HCT116 (cell line): ENCODE measurements at regions not wholly inside any gene's neighbourhood (a gene's known extent, or its start where the extent isn't known, plus 50 kb on each side); places are given as distances from the start of the nearest gene placed in this dataset.

Source experiments
- ATAC-seq: fragments of 200-7000 bp; cut with Tn5 transposase; 2 replicates; pipeline ENCODE4 v1.9.1; 2020; ENCODE audit warnings: mild to moderate bottlenecking, moderate library complexity
- BruUV-seq: library from RNA; stranded (reverse); fragments of 400-500 nt; replicated peaks from 2 replicates; lab custom pipeline; 2021; lab: Mats Ljungman, UMichigan
- CTCF ChIA-PET: fragments of 300-600 bp; sonication (Branson Sonifier 250); formaldehyde crosslinking; loops from one replicate; lab custom pipeline; 2021; ENCODE audit warnings: antibody characterized with exemption; lab: Charles Lee
- POLR2A ChIA-PET: fragments of 300-600, 350-600 bp; sonication (Branson Sonifier 250); formaldehyde crosslinking; loops from one replicate; lab custom pipeline; 2021; ENCODE audit warnings: antibody characterized with exemption; lab: Charles Lee
- RAD21 ChIA-PET, 2 experiments: fragments of 300-600 bp; sonication (Branson Sonifier 250); formaldehyde crosslinking; loops; one replicate each; lab custom pipeline; 2023; ENCODE audit warnings: low total read pairs in 2 of 2; ENCODE audit not compliant: uncharacterized antibody in 2 of 2, unreplicated experiment in 2 of 2, low non-redundant PET in 1 of 2; lab: Charles Lee
- DNase-seq: peaks from one replicate; pipeline ENCODE4 v3.0.0-alpha.2; 2010; ENCODE audit warnings: low read depth, low spot score
- H2AFZ ChIP-seq: fragments of 200-600 bp; shearing (Covaris generic), sonication (generic); 2 replicates; pipeline ENCODE4 v1.6.1; 2017; ENCODE audit warnings: low read depth, mixed run types, mixed read lengths, antibody characterized with exemption, low read length; ENCODE audit not compliant: poor library complexity, severe bottlenecking
- H3K27ac ChIP-seq: 2 replicates; pipeline ENCODE4 v1.5.1; 2012; ENCODE audit warnings: low read depth, low read length
- H3K27me3 ChIP-seq: fragments of 200-600 bp; sonication (generic); 2 replicates; pipeline ENCODE4 v1.6.1; 2016; ENCODE audit warnings: mixed run types, low read length, mixed read lengths; ENCODE audit not compliant: insufficient read depth
- H3K36me3 ChIP-seq, 2 experiments: fragments of 200-500 bp in 1 of 2; fragments of 200-600 bp in 1 of 2; sonication (Bioruptor generic) in 1 of 2; sonication (generic) in 1 of 2; 2 replicates each; pipeline versions ENCODE4 v1.5.1 to v1.6.1; 2014 to 2016; ENCODE audit warnings: low read length in 2 of 2, inconsistent platforms in 1 of 2, mixed read lengths in 1 of 2, mixed run types in 1 of 2; ENCODE audit not compliant: insufficient read depth in 2 of 2, control insufficient read depth in 1 of 2
- H3K4me1 ChIP-seq, 2 experiments: fragments of 200-600 bp in 1 of 2; sonication (generic) in 1 of 2; 2 replicates each; pipeline versions ENCODE4 v1.5.1 to v1.6.1; 2012 to 2017; ENCODE audit warnings: low read length in 2 of 2, inconsistent platforms in 1 of 2, mild to moderate bottlenecking in 1 of 2, mixed read lengths in 1 of 2, mixed run types in 1 of 2, moderate library complexity in 1 of 2; ENCODE audit not compliant: insufficient read depth in 2 of 2, control insufficient read depth in 1 of 2
- H3K4me2 ChIP-seq: fragments of 200-600 bp; sonication (generic); 2 replicates; pipeline ENCODE4 v1.6.1; 2017; ENCODE audit warnings: mixed run types, low read length, mixed read lengths
- H3K4me3 ChIP-seq, 2 experiments: fragments of 200-600 bp in 1 of 2; sonication (generic) in 1 of 2; replicated peaks in 1 of 2; 2 replicates each; pipeline ENCODE4 v1.5.1; 2011 to 2016; ENCODE audit warnings: low read length in 2 of 2, control low read depth in 1 of 2, low read depth in 1 of 2, mild to moderate bottlenecking in 1 of 2, mixed read lengths in 1 of 2, mixed run types in 1 of 2
- H3K79me2 ChIP-seq: fragments of 200-600 bp; sonication (generic); 2 replicates; pipeline ENCODE4 v1.6.1; 2017; ENCODE audit warnings: mild to moderate bottlenecking, mixed run types, low read length, moderate library complexity, mixed read lengths; ENCODE audit not compliant: insufficient read depth
- H3K9ac ChIP-seq: fragments of 200-600 bp; sonication (generic); 2 replicates; pipeline ENCODE4 v1.6.1; 2016; ENCODE audit warnings: low read length, mixed read lengths
- H3K9me2 ChIP-seq: fragments of 200-600 bp; sonication (generic), shearing (Covaris generic); 2 replicates; pipeline ENCODE4 v1.6.1; 2017; ENCODE audit warnings: mixed run types, mild to moderate bottlenecking, moderate library complexity; ENCODE audit not compliant: insufficient read depth
- H3K9me3 ChIP-seq, 2 experiments: fragments of 200-500 bp in 1 of 2; fragments of 200-600 bp in 1 of 2; sonication (Bioruptor generic) in 1 of 2; sonication (generic) in 1 of 2; 2 replicates each; pipeline ENCODE4 v1.6.1; 2014 to 2017; ENCODE audit warnings: low read length in 2 of 2, mixed read lengths in 2 of 2, inconsistent platforms in 1 of 2, low read depth in 1 of 2, mild to moderate bottlenecking in 1 of 2, mixed run types in 1 of 2, moderate library complexity in 1 of 2; ENCODE audit not compliant: control insufficient read depth in 1 of 2, insufficient read depth in 1 of 2
- H4K20me1 ChIP-seq: fragments of 200-600 bp; sonication (generic), shearing (Covaris generic); 2 replicates; pipeline ENCODE4 v1.6.1; 2017; ENCODE audit warnings: mixed run types, mild to moderate bottlenecking, moderate library complexity; ENCODE audit not compliant: insufficient read depth
- CEBPB ChIP-seq: IDR thresholded peaks from 2 replicates; pipeline ENCODE4 v1.6.1; 2012; ENCODE audit warnings: low read depth
- EZH2 ChIP-seq: fragments of 200-600 bp; sonication (generic); IDR thresholded peaks from 2 replicates; pipeline ENCODE4 v1.6.1; 2017; ENCODE audit warnings: antibody characterized with exemption, mixed run types
- EZH2phosphoT487 ChIP-seq: fragments of 200-600 bp; IDR thresholded peaks from 2 replicates; pipeline ENCODE4 v1.6.1; 2018; ENCODE audit warnings: antibody characterized with exemption, borderline replicate concordance
- FOSL1 ChIP-seq: IDR thresholded peaks from 2 replicates; pipeline ENCODE4 v1.6.1; 2012; ENCODE audit warnings: low read depth
- POLR2A ChIP-seq: IDR thresholded peaks from 2 replicates; pipeline ENCODE4 v1.7.0; 2011; ENCODE audit warnings: borderline replicate concordance; ENCODE audit not compliant: insufficient read depth, insufficient read length; ENCODE audit errors: extremely low read depth
- RAD21 ChIP-seq: IDR thresholded peaks from 2 replicates; pipeline ENCODE4 v1.6.1; 2012; ENCODE audit warnings: low read depth, mild to moderate bottlenecking
- SIN3A ChIP-seq: IDR thresholded peaks from 2 replicates; pipeline ENCODE4 v1.6.1; 2012; ENCODE audit warnings: low read depth
- SP1 ChIP-seq: IDR thresholded peaks from 2 replicates; pipeline ENCODE4 v1.6.1; 2012; ENCODE audit warnings: low read depth
- SRF ChIP-seq: IDR thresholded peaks from 2 replicates; pipeline ENCODE4 v1.6.1; 2012; ENCODE audit warnings: low read depth
- ZFX ChIP-seq: fragments of 450-650 bp; IDR thresholded peaks from 2 replicates; pipeline ENCODE4 v1.6.1; 2017
- ZNF274 ChIP-seq: fragments of 200-500 bp; sonication (Bioruptor generic); IDR thresholded peaks from 2 replicates; pipeline ENCODE4 v1.6.1; 2014; ENCODE audit warnings: mild to moderate bottlenecking, low read depth, low read length, inconsistent platforms
- intact Hi-C: fragments of 100-400 bp; cut with micrococcal nuclease; formaldehyde crosslinking; loops from 2 replicates; pipeline ENCODE4 v1.10.0; 2022
- TF ChIP-seq, protein P1 (sequence below): IDR thresholded peaks from 2 replicates; pipeline ENCODE4 v1.6.1; 2011; ENCODE audit warnings: mild to moderate bottlenecking, low read length, moderate library complexity; ENCODE audit not compliant: insufficient replicate concordance; ENCODE audit errors: extremely low read depth
- TF ChIP-seq, protein P2 (sequence below): IDR thresholded peaks from 2 replicates; pipeline ENCODE4 v1.6.1; 2012; ENCODE audit warnings: low read depth

GRCh38 chr5:178063277-178063676, 50.1 kb upstream of the N4BP3 start:
- no peak for TF ChIP-seq RAD21
- TF ChIP-seq SIN3A = no peak
- TF ChIP-seq EZH2phosphoT487 = no peak
- no peak for TF ChIP-seq CEBPB
- no peak for TF ChIP-seq ZNF274
- TF ChIP-seq FOSL1 = no peak
- TF ChIP-seq SRF = no peak
- TF ChIP-seq, protein P1, sequence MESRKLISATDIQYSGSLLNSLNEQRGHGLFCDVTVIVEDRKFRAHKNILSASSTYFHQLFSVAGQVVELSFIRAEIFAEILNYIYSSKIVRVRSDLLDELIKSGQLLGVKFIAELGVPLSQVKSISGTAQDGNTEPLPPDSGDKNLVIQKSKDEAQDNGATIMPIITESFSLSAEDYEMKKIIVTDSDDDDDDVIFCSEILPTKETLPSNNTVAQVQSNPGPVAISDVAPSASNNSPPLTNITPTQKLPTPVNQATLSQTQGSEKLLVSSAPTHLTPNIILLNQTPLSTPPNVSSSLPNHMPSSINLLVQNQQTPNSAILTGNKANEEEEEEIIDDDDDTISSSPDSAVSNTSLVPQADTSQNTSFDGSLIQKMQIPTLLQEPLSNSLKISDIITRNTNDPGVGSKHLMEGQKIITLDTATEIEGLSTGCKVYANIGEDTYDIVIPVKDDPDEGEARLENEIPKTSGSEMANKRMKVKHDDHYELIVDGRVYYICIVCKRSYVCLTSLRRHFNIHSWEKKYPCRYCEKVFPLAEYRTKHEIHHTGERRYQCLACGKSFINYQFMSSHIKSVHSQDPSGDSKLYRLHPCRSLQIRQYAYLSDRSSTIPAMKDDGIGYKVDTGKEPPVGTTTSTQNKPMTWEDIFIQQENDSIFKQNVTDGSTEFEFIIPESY = no peak
- TF ChIP-seq, protein P2, sequence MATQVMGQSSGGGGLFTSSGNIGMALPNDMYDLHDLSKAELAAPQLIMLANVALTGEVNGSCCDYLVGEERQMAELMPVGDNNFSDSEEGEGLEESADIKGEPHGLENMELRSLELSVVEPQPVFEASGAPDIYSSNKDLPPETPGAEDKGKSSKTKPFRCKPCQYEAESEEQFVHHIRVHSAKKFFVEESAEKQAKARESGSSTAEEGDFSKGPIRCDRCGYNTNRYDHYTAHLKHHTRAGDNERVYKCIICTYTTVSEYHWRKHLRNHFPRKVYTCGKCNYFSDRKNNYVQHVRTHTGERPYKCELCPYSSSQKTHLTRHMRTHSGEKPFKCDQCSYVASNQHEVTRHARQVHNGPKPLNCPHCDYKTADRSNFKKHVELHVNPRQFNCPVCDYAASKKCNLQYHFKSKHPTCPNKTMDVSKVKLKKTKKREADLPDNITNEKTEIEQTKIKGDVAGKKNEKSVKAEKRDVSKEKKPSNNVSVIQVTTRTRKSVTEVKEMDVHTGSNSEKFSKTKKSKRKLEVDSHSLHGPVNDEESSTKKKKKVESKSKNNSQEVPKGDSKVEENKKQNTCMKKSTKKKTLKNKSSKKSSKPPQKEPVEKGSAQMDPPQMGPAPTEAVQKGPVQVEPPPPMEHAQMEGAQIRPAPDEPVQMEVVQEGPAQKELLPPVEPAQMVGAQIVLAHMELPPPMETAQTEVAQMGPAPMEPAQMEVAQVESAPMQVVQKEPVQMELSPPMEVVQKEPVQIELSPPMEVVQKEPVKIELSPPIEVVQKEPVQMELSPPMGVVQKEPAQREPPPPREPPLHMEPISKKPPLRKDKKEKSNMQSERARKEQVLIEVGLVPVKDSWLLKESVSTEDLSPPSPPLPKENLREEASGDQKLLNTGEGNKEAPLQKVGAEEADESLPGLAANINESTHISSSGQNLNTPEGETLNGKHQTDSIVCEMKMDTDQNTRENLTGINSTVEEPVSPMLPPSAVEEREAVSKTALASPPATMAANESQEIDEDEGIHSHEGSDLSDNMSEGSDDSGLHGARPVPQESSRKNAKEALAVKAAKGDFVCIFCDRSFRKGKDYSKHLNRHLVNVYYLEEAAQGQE = no peak
- no peak for TF ChIP-seq SP1
- no peak for TF ChIP-seq EZH2
- TF ChIP-seq POLR2A = no peak
- TF ChIP-seq ZFX = no peak
- intact Hi-C loops = loop anchor here (10.0 kb wide), 1 partner anchor 448 kb away; no protein-coding TSS in a partner anchor

More at GRCh38 chr5:178063277-178063676, 50.1 kb upstream of the N4BP3 start:
- BruUV-seq = no TSS peak
- H2AFZ ChIP-seq = no peak overlapping the region
- ChIA-PET POLR2A (no interaction called here), CTCF (no interaction called here), RAD21 (no interaction called here)
- no peak overlapping the region for H3K4me3 ChIP-seq
- H3K4me1 ChIP-seq = no peaks in the 10 kb centered on the region
- DNase-seq (no peak), ATAC-seq (no peak)
- H3K9me3 ChIP-seq = no peaks in the 10 kb centered on the region
- H3K9me2 ChIP-seq = no peaks in the 10 kb centered on the region
- H3K9ac ChIP-seq = no peak overlapping the region
- no peaks in the 10 kb centered on the region for H4K20me1 ChIP-seq
- no peak overlapping the region for H3K27ac ChIP-seq
- no peaks in the 10 kb centered on the region for H3K27me3 ChIP-seq
- H3K4me2 ChIP-seq = no peak overlapping the region
- H3K79me2 ChIP-seq = no peaks in the 10 kb centered on the region
- no peaks in the 10 kb centered on the region for H3K36me3 ChIP-seq
